ENCODE measurements at regions not wholly inside any gene's neighbourhood (a gene's known extent, or its start where the extent isn't known, plus 50 kb on each side); places are given as distances from the start of the nearest gene placed in this dataset.

GRCh38 chr3:31196261-31196660 lies 301.8 kb upstream of the GADL1 start:
- TF ChIP-seq CTCF (IDR thresholded peaks at IDR 0.05; ENCODE audit: extremely low read depth in 1 of 2, insufficient read depth in 1 of 2, low read depth in 1 of 2, low read length in 2 of 2): no peak
- no peak for TF ChIP-seq POLR2A (IDR thresholded peaks at IDR 0.05; ENCODE audit: low read depth, low read length)
- no peak for TF ChIP-seq EZH2 (IDR thresholded peaks at IDR 0.05; ENCODE audit: borderline replicate concordance, low read depth, low read length, severe bottlenecking)
- TF ChIP-seq MAX (IDR thresholded peaks at IDR 0.05; ENCODE audit: insufficient read depth, insufficient read length): no peak
- no peak for TF ChIP-seq POLR2AphosphoS5 (IDR thresholded peaks at IDR 0.05; ENCODE audit: insufficient read depth, low read depth, low read length)

All from endothelial cell of umbilical vein (primary cell).